HepG2 (cell line): ENCODE measurements at regions not wholly inside any gene's neighbourhood (a gene's known extent, or its start where the extent isn't known, plus 50 kb on each side); places are given as distances from the start of the nearest gene placed in this dataset.

ENCODE experiments used
- ATAC-seq: fragments of 200-7000 bp; cut with Tn5 transposase; 3 replicates; pipeline ENCODE4 v1.9.1; 2020; ENCODE audit warnings: mild to moderate bottlenecking, moderate library complexity
- BruUV-seq: library from RNA; stranded (reverse); fragments of 400-500 nt; replicated peaks from 2 replicates; lab custom pipeline; 2021; lab: Mats Ljungman, UMichigan
- CTCF ChIA-PET: fragments of 300-600 bp; formaldehyde crosslinking; extraction: SDS; loops from one replicate; lab custom pipeline; 2021; ENCODE audit warnings: low total read pairs, inconsistent platforms, low intra/inter-chr PET ratio; lab: Yijun Ruan, JAX
- POLR2A ChIA-PET: fragments of 350-600 bp; sonication (Branson Sonifier 250); formaldehyde crosslinking; loops from one replicate; lab custom pipeline; 2020; ENCODE audit warnings: antibody characterized with exemption, inconsistent platforms; lab: Yijun Ruan, JAX
- DNase-seq: peaks from one replicate; pipeline ENCODE4 v3.0.0-alpha.2; 2015; ENCODE audit warnings: low spot score
- FAIRE-seq: peaks from 3 replicates; lab custom pipeline; 2011; peaks lifted over from hg19 to GRCh38; lab: Jason Lieb, UNC
- H2AFZ ChIP-seq: one replicate; pipeline ENCODE4 v1.6.1; 2011; ENCODE audit warnings: low read length, inconsistent platforms
- H3K27ac ChIP-seq: fragments of 300-600 bp; 3 replicates; pipeline ENCODE4 v1.8.0; 2011; ENCODE audit warnings: mixed run types, mild to moderate bottlenecking, mixed read lengths, low read length, inconsistent platforms; ENCODE audit not compliant: insufficient read depth; ENCODE audit errors: extremely low read length
- H3K27me3 ChIP-seq, 2 experiments: fragments of 200-600 bp in 1 of 2; 2 replicates in 1 of 2; 3 replicates in 1 of 2; pipeline versions ENCODE4 v1.6.0 to v1.8.0; 2011; ENCODE audit warnings: low read length in 2 of 2, mild to moderate bottlenecking in 2 of 2, moderate library complexity in 2 of 2, inconsistent platforms in 1 of 2; ENCODE audit not compliant: insufficient read depth in 2 of 2, control insufficient read depth in 1 of 2
- H3K36me3 ChIP-seq, 2 experiments: fragments of 200-600 bp in 1 of 2; replicated peaks in 1 of 2; 2 replicates in 1 of 2; 3 replicates in 1 of 2; pipeline versions ENCODE4 v1.5.1 to v1.8.0; 2011; ENCODE audit warnings: low read length in 2 of 2, inconsistent platforms in 1 of 2; ENCODE audit not compliant: insufficient read depth in 2 of 2, control insufficient read depth in 1 of 2
- H3K4me1 ChIP-seq: 2 replicates; pipeline ENCODE4 v1.5.1; 2012; ENCODE audit warnings: low read length, inconsistent platforms; ENCODE audit not compliant: insufficient read depth
- H3K4me2 ChIP-seq: 2 replicates; pipeline ENCODE4 v1.6.0; 2011; ENCODE audit warnings: low read depth, low read length, inconsistent platforms
- H3K4me3 ChIP-seq, 3 experiments: fragments of 200-600 bp in 1 of 3; sonication (generic), shearing (Covaris generic) in 1 of 3; replicated peaks in 1 of 3; 2 replicates each; pipeline ENCODE4 v1.5.1; 2011 to 2016; ENCODE audit warnings: low read length in 3 of 3, inconsistent platforms in 2 of 3, low read depth in 2 of 3, mild to moderate bottlenecking in 2 of 3, control low read depth in 1 of 3, mixed read lengths in 1 of 3; ENCODE audit not compliant: insufficient read depth in 1 of 3
- H3K79me2 ChIP-seq: one replicate; pipeline ENCODE4 v1.6.1; 2011; ENCODE audit warnings: low read length, inconsistent platforms; ENCODE audit not compliant: insufficient read depth
- H3K9ac ChIP-seq: 2 replicates; pipeline ENCODE4 v1.6.0; 2011; ENCODE audit warnings: mild to moderate bottlenecking, low read depth, low read length, inconsistent platforms; ENCODE audit not compliant: insufficient read depth
- H3K9me3 ChIP-seq: 2 replicates; pipeline ENCODE4 v1.5.1; 2012; ENCODE audit warnings: mild to moderate bottlenecking, low read length
- H4K20me1 ChIP-seq: 2 replicates; pipeline ENCODE4 v1.6.0; 2011; ENCODE audit warnings: inconsistent platforms, mild to moderate bottlenecking, low read length, moderate library complexity; ENCODE audit not compliant: insufficient read depth
- ZNF652 ChIP-seq: IDR thresholded peaks from 2 replicates; pipeline ENCODE4 v1.6.1; 2016; ENCODE audit warnings: low read depth, borderline replicate concordance
- WGBS: methylation state at CpG from one replicate; pipeline ENCODE4 v1.1.6; 2017; ENCODE audit warnings: low lambda C conversion rate; 5-methylcytosine and 5-hydroxymethylcytosine counted together
- in situ Hi-C: cut with HindIII; loops from 2 replicates; pipeline ENCODE4 v1.10.0; 2017; ENCODE audit warnings: low pct_unique_long_range_greater_than_20kb; ENCODE audit not compliant: extremely low pct_ligation_motif_present
- intact Hi-C: fragments of 100-400 bp; cut with micrococcal nuclease; formaldehyde crosslinking; loops from one replicate; pipeline ENCODE4 v1.10.0; 2022; ENCODE audit not compliant: unreplicated experiment
- TF ChIP-seq, protein P1 (sequence below): sonication (generic); formaldehyde crosslinking; IDR thresholded peaks from 2 replicates; pipeline ENCODE4 v1.4.0; 2020; ENCODE audit warnings: mild to moderate bottlenecking, missing genetic modification reagents
- TF ChIP-seq, protein P2 (sequence below): sonication (generic); formaldehyde crosslinking; IDR thresholded peaks from 2 replicates; pipeline ENCODE4 v1.8.1; 2023; ENCODE audit warnings: mild to moderate bottlenecking, moderate library complexity, missing genetic modification reagents

DNA sequence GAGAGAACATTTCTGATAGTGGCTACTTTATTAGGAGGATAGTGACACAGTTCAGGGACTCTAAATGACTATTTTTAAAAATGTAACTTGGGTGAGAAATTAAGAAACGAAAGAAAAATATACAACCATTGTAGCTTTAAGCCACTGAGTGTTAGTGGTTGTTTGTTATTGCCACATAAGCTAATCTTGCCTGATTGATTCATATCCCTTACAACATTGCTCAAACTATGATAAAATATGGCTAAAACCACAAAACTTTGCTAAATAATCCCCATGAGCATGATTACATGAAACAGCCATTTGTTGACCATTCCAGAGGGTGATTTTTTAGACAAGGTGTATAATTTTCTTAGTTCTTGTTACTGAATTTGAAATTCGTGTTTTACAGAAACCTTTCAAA lies 343.4 kb downstream of the SLITRK5 start (continued):
- TF ChIP-seq, protein P1, sequence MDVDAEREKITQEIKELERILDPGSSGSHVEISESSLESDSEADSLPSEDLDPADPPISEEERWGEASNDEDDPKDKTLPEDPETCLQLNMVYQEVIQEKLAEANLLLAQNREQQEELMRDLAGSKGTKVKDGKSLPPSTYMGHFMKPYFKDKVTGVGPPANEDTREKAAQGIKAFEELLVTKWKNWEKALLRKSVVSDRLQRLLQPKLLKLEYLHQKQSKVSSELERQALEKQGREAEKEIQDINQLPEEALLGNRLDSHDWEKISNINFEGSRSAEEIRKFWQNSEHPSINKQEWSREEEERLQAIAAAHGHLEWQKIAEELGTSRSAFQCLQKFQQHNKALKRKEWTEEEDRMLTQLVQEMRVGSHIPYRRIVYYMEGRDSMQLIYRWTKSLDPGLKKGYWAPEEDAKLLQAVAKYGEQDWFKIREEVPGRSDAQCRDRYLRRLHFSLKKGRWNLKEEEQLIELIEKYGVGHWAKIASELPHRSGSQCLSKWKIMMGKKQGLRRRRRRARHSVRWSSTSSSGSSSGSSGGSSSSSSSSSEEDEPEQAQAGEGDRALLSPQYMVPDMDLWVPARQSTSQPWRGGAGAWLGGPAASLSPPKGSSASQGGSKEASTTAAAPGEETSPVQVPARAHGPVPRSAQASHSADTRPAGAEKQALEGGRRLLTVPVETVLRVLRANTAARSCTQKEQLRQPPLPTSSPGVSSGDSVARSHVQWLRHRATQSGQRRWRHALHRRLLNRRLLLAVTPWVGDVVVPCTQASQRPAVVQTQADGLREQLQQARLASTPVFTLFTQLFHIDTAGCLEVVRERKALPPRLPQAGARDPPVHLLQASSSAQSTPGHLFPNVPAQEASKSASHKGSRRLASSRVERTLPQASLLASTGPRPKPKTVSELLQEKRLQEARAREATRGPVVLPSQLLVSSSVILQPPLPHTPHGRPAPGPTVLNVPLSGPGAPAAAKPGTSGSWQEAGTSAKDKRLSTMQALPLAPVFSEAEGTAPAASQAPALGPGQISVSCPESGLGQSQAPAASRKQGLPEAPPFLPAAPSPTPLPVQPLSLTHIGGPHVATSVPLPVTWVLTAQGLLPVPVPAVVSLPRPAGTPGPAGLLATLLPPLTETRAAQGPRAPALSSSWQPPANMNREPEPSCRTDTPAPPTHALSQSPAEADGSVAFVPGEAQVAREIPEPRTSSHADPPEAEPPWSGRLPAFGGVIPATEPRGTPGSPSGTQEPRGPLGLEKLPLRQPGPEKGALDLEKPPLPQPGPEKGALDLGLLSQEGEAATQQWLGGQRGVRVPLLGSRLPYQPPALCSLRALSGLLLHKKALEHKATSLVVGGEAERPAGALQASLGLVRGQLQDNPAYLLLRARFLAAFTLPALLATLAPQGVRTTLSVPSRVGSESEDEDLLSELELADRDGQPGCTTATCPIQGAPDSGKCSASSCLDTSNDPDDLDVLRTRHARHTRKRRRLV: no peak

DNA sequence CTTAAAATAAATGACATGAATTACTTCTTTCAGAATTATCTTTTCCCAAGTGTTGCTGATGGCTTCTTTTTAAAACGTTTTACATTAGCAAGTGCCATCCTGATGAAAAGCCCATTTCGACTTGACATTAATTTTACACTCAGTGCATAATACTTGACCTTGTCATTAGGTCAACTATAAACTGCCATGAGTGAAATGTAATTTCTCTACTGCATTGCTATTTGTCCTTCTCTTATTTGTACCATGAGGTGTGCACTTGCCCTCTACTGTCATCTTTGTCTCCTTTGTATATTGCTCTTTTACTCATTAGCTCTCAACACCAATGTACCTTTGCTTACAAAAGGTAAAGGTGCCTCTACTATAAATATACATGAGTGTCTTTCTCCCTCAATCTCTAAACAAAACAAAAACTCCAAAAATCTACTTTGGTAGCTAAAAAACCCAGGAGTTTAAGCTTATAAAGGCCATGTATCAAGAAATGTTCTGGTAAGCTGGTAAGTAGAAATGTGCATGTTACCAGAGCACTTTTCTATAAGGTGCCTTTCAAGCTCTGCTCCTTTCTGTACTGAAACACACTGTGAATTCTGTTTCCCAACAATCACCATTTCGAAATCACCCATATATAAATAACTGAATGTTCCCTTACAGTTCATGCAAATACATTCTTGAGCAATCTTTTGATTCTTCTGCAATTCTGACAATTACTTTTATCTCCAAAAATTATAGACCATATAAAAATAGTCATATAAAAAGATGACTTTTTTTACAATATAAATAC lies 351.4 kb downstream of the SLITRK5 start:
- ATAC-seq: no peak
- WGBS: 0% methylated on average over 3 of the region's 3 CpGs
- no peaks in the 10 kb centered on the region for H4K20me1 ChIP-seq
- TF ChIP-seq, protein P2, sequence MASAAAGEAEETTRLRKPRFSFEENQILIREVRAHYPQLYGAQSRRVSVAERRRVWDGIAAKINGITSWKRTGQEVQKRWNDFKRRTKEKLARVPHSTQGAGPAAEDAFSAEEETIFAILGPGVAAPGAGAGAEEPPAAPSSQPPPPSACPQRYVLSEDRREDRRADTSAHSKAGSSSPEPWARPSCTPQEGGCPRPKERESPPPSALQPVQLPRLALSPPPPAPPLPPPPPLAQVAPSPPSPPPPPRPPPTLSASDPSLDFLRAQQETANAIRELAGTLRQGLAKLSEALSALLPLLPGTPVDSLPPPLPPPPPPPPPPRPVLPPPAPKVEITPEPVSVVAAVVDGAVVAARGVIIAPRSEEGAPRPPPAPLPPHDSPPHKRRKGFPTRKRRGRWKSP (CRISPR knock-in tag): no peak
- no peak for TF ChIP-seq ZNF652
- TF ChIP-seq, all 625 proteins: peak for 0
- no peak for FAIRE-seq
- DNase-seq: no peak
- no TSS peak for BruUV-seq
- intact Hi-C loops (no loop called here), in situ Hi-C loops (no loop called here)
- H3K9ac ChIP-seq: no peak overlapping the region
- H3K79me2 ChIP-seq: no peaks in the 10 kb centered on the region
- H2AFZ ChIP-seq: no peak overlapping the region
- POLR2A ChIA-PET: no interaction called here
- CTCF ChIA-PET: no interaction called here
- no peaks in the 10 kb centered on the region for H3K36me3 ChIP-seq
- no peaks in the 10 kb centered on the region for H3K27me3 ChIP-seq
- H3K4me1 ChIP-seq: no peaks in the 10 kb centered on the region
- no peak overlapping the region for H3K27ac ChIP-seq
- peaks cover 34% of the 10 kb centered on the region for H3K9me3 ChIP-seq
- H3K4me3 ChIP-seq: no peak overlapping the region
- no peak overlapping the region for H3K4me2 ChIP-seq
